ENCODE measurements at regions not wholly inside any gene's neighbourhood (a gene's known extent, or its start where the extent isn't known, plus 50 kb on each side); places are given as distances from the start of the nearest gene placed in this dataset.

DNA sequence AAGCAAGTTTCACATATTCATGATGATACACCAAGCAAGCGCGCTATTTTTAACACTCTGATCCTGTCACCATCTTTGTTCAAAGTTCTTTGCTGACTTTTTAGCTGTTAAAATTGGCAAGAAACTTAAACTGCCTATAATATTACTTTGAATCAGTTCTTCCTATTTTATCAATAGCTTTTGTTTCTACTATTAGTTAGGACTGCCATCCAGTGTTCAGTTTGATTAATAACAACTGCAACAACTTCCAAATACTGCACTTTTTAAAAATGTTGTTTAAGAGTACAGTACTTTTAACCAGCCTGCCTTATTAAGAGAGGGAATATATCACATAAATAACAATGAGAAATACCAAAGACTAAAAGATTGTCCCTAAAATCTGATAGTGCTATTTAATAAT is 614.3 kb downstream of the FAM133A start:
- Histone ChIP-seq H3K9me3 (ENCODE audit: insufficient read depth, low read depth, low read length) (no peaks in the 10 kb centered on the region), H3K27ac (ENCODE audit: low read depth, low read length) (no peak overlapping the region), H4K12ac (ENCODE audit: low read depth, low read length) (no peak overlapping the region), H3K79me2 (ENCODE audit: control insufficient read depth, insufficient read depth, low read length, poor library complexity) (no peaks in the 10 kb centered on the region), H3K27me3 (ENCODE audit: insufficient read depth, low read length) (no peaks in the 10 kb centered on the region), H4K91ac (ENCODE audit: low read depth, low read length) (no peak overlapping the region), H3K4me2 (ENCODE audit: low read length) (no peak overlapping the region), H3K23ac (ENCODE audit: low read length) (no peak overlapping the region), H2AFZ (ENCODE audit: insufficient read depth, low read length, poor library complexity) (no peak overlapping the region), H2BK12ac (ENCODE audit: low read length) (no peak overlapping the region), H3K79me1 (ENCODE audit: low read length) (no peaks in the 10 kb centered on the region), H2AK5ac (ENCODE audit: low read length) (no peak overlapping the region), H3K14ac (ENCODE audit: low read length) (no peak overlapping the region), H3K4me1 (ENCODE audit: control insufficient read depth in 1 of 2, insufficient read depth in 2 of 2, low read length in 2 of 2) (no peaks in the 10 kb centered on the region), H3K36me3 (ENCODE audit: control insufficient read depth in 1 of 2, insufficient read depth in 2 of 2, low read length in 2 of 2) (no peaks in the 10 kb centered on the region), H3K4me3 (ENCODE audit: low read depth, low read length) (no peak overlapping the region), H3K4ac (ENCODE audit: low read depth, low read length) (no peak overlapping the region), H2BK120ac (ENCODE audit: insufficient read depth, low read length, poor library complexity) (no peak overlapping the region), H3K9ac (ENCODE audit: low read length) (no peak overlapping the region), H3K18ac (ENCODE audit: low read length) (no peak overlapping the region), H2BK5ac (ENCODE audit: low read depth, low read length, poor library complexity) (no peak overlapping the region), H4K8ac (ENCODE audit: low read depth, low read length) (no peak overlapping the region)
- DNase-seq, result peak in 1 of 2 donors; percentile 6
- WGBS (ENCODE audit: extremely low coverage, insufficient coverage, insufficient read length), result no CpG with 5 or more reads among the region's 2 CpGs

DNA sequence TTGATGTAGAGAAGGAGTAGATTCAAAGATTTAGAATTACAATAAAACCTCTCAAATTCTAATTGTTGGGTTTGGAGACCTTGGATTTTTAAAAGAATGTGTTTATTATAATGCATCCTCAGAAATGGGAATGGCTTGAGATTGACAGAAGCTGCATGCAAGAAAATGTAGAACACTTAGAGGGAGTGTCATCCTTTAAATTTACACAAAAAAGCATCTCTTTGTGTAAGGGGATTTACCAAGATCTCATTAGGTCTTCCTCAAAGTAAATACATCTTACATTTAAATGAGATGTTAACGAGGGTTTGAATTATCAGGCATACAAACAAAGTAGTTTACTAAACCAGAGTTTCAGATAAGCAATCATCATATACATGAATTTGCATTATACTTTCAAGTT is 615.0 kb downstream of the FAM133A start:
- H2BK120ac ChIP-seq (ENCODE audit: insufficient read depth, low read length, poor library complexity), result no peak overlapping the region
- no peak overlapping the region for H4K12ac ChIP-seq (ENCODE audit: low read depth, low read length)
- no peaks in the 10 kb centered on the region for H3K27me3 ChIP-seq (ENCODE audit: insufficient read depth, low read length)
- no peaks in the 10 kb centered on the region for H3K36me3 ChIP-seq (ENCODE audit: control insufficient read depth in 1 of 2, insufficient read depth in 2 of 2, low read length in 2 of 2)
- H3K4me2 ChIP-seq (ENCODE audit: low read length), result no peak overlapping the region
- no peaks in the 10 kb centered on the region for H3K79me1 ChIP-seq (ENCODE audit: low read length)
- H3K9me3 ChIP-seq (ENCODE audit: insufficient read depth, low read depth, low read length), result no peaks in the 10 kb centered on the region
- no peak overlapping the region for H2AK5ac ChIP-seq (ENCODE audit: low read length)
- WGBS (ENCODE audit: extremely low coverage, insufficient coverage, insufficient read length), result no CpG with 5 or more reads among the region's 1 CpG
- H3K79me2 ChIP-seq (ENCODE audit: control insufficient read depth, insufficient read depth, low read length, poor library complexity), result no peaks in the 10 kb centered on the region
- no peak overlapping the region for H4K91ac ChIP-seq (ENCODE audit: low read depth, low read length)
- H3K9ac ChIP-seq (ENCODE audit: low read length), result no peak overlapping the region
- H3K4ac ChIP-seq (ENCODE audit: low read depth, low read length), result no peak overlapping the region
- H3K18ac ChIP-seq (ENCODE audit: low read length), result no peak overlapping the region
- no peak overlapping the region for H4K8ac ChIP-seq (ENCODE audit: low read depth, low read length)
- H3K23ac ChIP-seq (ENCODE audit: low read length), result no peak overlapping the region
- no peak overlapping the region for H2AFZ ChIP-seq (ENCODE audit: insufficient read depth, low read length, poor library complexity)
- H3K14ac ChIP-seq (ENCODE audit: low read length), result no peak overlapping the region
- no peak overlapping the region for H3K4me3 ChIP-seq (ENCODE audit: low read depth, low read length)
- H3K27ac ChIP-seq (ENCODE audit: low read depth, low read length), result no peak overlapping the region
- DNase-seq, result no peak
- H2BK5ac ChIP-seq (ENCODE audit: low read depth, low read length, poor library complexity), result no peak overlapping the region
- no peaks in the 10 kb centered on the region for H3K4me1 ChIP-seq (ENCODE audit: control insufficient read depth in 1 of 2, insufficient read depth in 2 of 2, low read length in 2 of 2)
- no peak overlapping the region for H2BK12ac ChIP-seq (ENCODE audit: low read length)

DNA sequence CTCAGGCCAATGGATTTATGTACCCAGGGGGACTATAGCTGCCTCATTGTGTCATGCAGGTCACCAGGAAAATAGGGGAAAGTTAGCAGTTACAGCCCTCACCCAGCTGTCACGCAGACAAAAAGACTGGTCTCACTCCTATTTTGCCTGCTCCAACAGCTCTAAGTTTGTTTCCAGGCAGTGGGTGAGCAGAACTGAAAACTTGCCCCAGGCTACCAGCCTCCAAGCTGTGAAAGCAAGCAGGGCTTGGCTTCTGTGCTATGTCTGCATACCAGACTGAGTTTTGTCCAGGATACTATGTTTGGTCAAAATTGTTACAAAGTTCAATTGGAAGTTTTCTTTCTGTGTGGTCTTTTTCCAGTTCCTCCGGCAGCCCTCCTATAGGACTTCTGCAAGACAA is 628.4 kb downstream of the FAM133A start:
- peaks cover 3 to 9% of the 10 kb centered on the region in 2 experiments for H3K4me1 ChIP-seq (ENCODE audit: control insufficient read depth in 1 of 2, insufficient read depth in 2 of 2, low read length in 2 of 2)
- no peak overlapping the region for H2AK5ac ChIP-seq (ENCODE audit: low read length)
- H2BK12ac ChIP-seq (ENCODE audit: low read length), result peak overlapping the region; percentile 97
- peak overlapping the region; percentile 94 for H2BK120ac ChIP-seq (ENCODE audit: insufficient read depth, low read length, poor library complexity)
- H3K9me3 ChIP-seq (ENCODE audit: insufficient read depth, low read depth, low read length), result no peaks in the 10 kb centered on the region
- peak; percentile 54 to 69 for DNase-seq
- no peak overlapping the region for H4K8ac ChIP-seq (ENCODE audit: low read depth, low read length)
- H2AFZ ChIP-seq (ENCODE audit: insufficient read depth, low read length, poor library complexity), result no peak overlapping the region
- H3K14ac ChIP-seq (ENCODE audit: low read length), result no peak overlapping the region
- WGBS (ENCODE audit: extremely low coverage, insufficient coverage, insufficient read length), result no CpG with 5 or more reads among the region's 2 CpGs
- no peaks in the 10 kb centered on the region for H3K27me3 ChIP-seq (ENCODE audit: insufficient read depth, low read length)
- no peak overlapping the region for H3K23ac ChIP-seq (ENCODE audit: low read length)
- no peaks in the 10 kb centered on the region for H3K36me3 ChIP-seq (ENCODE audit: control insufficient read depth in 1 of 2, insufficient read depth in 2 of 2, low read length in 2 of 2)
- no peak overlapping the region for H4K12ac ChIP-seq (ENCODE audit: low read depth, low read length)
- peak overlapping the region; percentile 98 for H3K27ac ChIP-seq (ENCODE audit: low read depth, low read length)
- H3K18ac ChIP-seq (ENCODE audit: low read length), result no peak overlapping the region
- no peak overlapping the region for H3K4ac ChIP-seq (ENCODE audit: low read depth, low read length)
- peak overlapping the region; percentile 92 for H2BK5ac ChIP-seq (ENCODE audit: low read depth, low read length, poor library complexity)
- no peak overlapping the region for H3K4me3 ChIP-seq (ENCODE audit: low read depth, low read length)
- H4K91ac ChIP-seq (ENCODE audit: low read depth, low read length), result no peak overlapping the region
- no peak overlapping the region for H3K9ac ChIP-seq (ENCODE audit: low read length)
- H3K4me2 ChIP-seq (ENCODE audit: low read length), result no peak overlapping the region
- peaks cover 3% of the 10 kb centered on the region for H3K79me2 ChIP-seq (ENCODE audit: control insufficient read depth, insufficient read depth, low read length, poor library complexity)
- H3K79me1 ChIP-seq (ENCODE audit: low read length), result peaks cover 12% of the 10 kb centered on the region

DNA sequence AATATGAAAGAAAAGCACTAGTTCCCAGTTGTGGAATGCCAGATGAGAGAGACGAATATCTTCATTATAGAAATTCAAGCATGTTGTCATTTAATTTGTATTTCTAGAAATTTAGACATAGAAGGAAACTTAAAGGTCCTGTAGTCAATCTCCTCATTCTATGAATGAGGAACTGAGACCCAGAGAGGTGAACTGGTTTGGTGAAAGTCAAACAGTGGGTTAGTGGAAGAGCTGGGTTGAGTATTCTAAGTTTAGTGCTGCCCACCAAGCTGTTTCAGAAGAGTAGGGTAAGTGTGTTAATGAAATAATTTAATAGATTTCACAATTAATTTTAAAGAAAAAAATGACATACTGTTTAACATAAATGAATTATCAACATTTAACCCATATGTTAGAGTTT is 655.2 kb downstream of the FAM133A start:
- no peak overlapping the region for H4K91ac ChIP-seq (ENCODE audit: low read depth, low read length)
- H3K23ac ChIP-seq (ENCODE audit: low read length), result no peak overlapping the region
- no peaks in the 10 kb centered on the region for H3K79me2 ChIP-seq (ENCODE audit: control insufficient read depth, insufficient read depth, low read length, poor library complexity)
- H3K9ac ChIP-seq (ENCODE audit: low read length), result no peak overlapping the region
- H3K27me3 ChIP-seq (ENCODE audit: insufficient read depth, low read length), result no peaks in the 10 kb centered on the region
- H4K12ac ChIP-seq (ENCODE audit: low read depth, low read length), result no peak overlapping the region
- no peaks in the 10 kb centered on the region for H3K79me1 ChIP-seq (ENCODE audit: low read length)
- no peak overlapping the region for H3K4me3 ChIP-seq (ENCODE audit: low read depth, low read length)
- H3K4me2 ChIP-seq (ENCODE audit: low read length), result no peak overlapping the region
- no peak overlapping the region for H2BK12ac ChIP-seq (ENCODE audit: low read length)
- no peaks in the 10 kb centered on the region for H3K9me3 ChIP-seq (ENCODE audit: insufficient read depth, low read depth, low read length)
- no peak overlapping the region for H2BK5ac ChIP-seq (ENCODE audit: low read depth, low read length, poor library complexity)
- no peak overlapping the region for H3K27ac ChIP-seq (ENCODE audit: low read depth, low read length)
- no CpG with 5 or more reads among the region's 1 CpG for WGBS (ENCODE audit: extremely low coverage, insufficient coverage, insufficient read length)
- H4K8ac ChIP-seq (ENCODE audit: low read depth, low read length), result no peak overlapping the region
- no peak for DNase-seq
- no peak overlapping the region for H3K18ac ChIP-seq (ENCODE audit: low read length)
- no peak overlapping the region for H3K4ac ChIP-seq (ENCODE audit: low read depth, low read length)
- H2AFZ ChIP-seq (ENCODE audit: insufficient read depth, low read length, poor library complexity), result no peak overlapping the region
- no peaks in the 10 kb centered on the region for H3K36me3 ChIP-seq (ENCODE audit: control insufficient read depth in 1 of 2, insufficient read depth in 2 of 2, low read length in 2 of 2)
- H2BK120ac ChIP-seq (ENCODE audit: insufficient read depth, low read length, poor library complexity), result no peak overlapping the region
- no peaks in the 10 kb centered on the region for H3K4me1 ChIP-seq (ENCODE audit: control insufficient read depth in 1 of 2, insufficient read depth in 2 of 2, low read length in 2 of 2)
- H2AK5ac ChIP-seq (ENCODE audit: low read length), result no peak overlapping the region
- H3K14ac ChIP-seq (ENCODE audit: low read length), result no peak overlapping the region

All from trophoblast cell (in vitro differentiated cells and primary cell).